Sciatic nerve (tissue), 2 donors: ENCODE measurements at regions not wholly inside any gene's neighbourhood (a gene's known extent, or its start where the extent isn't known, plus 50 kb on each side); places are given as distances from the start of the nearest gene placed in this dataset.
A peak's percentile ranks its signal among the peaks of the same experiment; 100 is the strongest.
"Not testable (repeated sequence)": the region's sequence is repeated elsewhere in the genome, so short reads cannot be mapped to it uniquely, and the experiment has no call there.

Experiments
- ATAC-seq: fragments of 200-7000 bp; cut with Tn5 transposase; one replicate; pipeline ENCODE4 v1.9.1; 2020; ENCODE audit warnings: mild to moderate bottlenecking, moderate library complexity
- DNase-seq: peaks from one replicate; pipeline ENCODE4 v3.0.0-alpha.2; 2020; ENCODE audit warnings: low spot score
- intact Hi-C: fragments of 100-400 bp; cut with DNase I; formaldehyde crosslinking; loops from one replicate; pipeline ENCODE4 v1.14.2; 2022
- donor health status: DM: no; HTN: no; CAD: no.
- donor health status: DM: no; HTN: no; CAD: no.

DNA sequence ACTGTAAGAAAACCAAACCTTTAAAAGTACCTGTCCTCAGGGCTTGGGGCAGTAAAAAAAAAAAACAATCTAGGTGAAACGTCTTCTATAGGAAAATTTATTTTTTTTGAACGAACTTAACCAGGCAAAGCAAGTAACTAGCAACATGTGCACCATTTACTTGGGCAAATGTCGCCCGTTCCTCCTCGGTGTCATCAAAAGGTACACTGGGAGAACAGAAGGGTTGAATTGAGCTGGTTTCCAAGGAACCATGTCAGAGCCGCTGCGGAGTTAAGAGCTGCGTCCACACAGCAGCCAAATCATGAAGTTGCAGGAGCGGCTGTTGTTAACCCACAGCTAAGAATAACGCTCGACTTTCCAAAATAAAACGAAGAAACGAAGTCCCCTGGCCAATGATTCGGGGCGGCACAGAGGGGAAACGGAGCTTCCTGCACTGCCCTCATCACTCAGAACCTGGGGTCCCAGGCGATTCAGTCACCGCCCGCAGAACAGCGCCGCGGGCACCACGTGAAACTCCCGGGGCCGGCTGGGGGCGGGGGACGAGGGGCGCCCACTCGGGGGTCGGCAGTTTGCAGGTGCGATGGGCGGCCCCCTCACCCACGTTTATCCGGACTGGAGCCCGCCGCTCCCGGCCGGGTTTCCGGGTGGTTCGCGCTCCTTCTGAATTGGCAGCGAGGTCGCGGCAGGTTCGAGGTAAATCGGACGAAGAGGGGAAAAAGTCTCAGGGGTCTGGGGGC lies 53.6 kb upstream of the PLGLB1 start:
- DNase-seq: peak; percentile 62
- ATAC-seq, intact Hi-C loops: not testable (repeated sequence)

DNA sequence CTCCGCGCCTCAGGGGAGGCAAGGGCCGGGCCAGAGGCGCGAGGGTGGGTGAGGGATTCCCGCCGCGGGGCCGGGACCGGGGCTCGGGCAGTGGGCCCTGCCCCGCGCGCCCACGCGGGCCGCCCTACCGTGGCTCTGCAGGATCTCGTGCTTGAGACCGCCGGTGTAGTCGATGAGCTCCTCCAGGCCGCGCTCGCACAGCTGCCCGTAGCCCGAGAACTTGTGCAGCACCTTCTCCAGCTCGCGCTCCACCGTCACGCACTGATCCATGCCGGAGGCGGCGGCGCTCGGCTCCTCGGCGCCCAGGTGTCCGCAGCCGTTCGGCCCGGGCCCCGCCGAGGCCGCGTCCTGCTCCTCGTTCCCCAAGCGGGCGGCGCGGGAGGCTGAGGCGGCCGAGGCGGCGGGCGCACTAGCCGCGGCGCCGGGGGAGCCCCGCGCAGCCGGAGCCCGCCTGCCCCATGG lies 54.2 kb upstream of the PLGLB1 start:
- ATAC-seq, intact Hi-C loops: not testable (repeated sequence)
- peak; percentile 66 for DNase-seq

DNA sequence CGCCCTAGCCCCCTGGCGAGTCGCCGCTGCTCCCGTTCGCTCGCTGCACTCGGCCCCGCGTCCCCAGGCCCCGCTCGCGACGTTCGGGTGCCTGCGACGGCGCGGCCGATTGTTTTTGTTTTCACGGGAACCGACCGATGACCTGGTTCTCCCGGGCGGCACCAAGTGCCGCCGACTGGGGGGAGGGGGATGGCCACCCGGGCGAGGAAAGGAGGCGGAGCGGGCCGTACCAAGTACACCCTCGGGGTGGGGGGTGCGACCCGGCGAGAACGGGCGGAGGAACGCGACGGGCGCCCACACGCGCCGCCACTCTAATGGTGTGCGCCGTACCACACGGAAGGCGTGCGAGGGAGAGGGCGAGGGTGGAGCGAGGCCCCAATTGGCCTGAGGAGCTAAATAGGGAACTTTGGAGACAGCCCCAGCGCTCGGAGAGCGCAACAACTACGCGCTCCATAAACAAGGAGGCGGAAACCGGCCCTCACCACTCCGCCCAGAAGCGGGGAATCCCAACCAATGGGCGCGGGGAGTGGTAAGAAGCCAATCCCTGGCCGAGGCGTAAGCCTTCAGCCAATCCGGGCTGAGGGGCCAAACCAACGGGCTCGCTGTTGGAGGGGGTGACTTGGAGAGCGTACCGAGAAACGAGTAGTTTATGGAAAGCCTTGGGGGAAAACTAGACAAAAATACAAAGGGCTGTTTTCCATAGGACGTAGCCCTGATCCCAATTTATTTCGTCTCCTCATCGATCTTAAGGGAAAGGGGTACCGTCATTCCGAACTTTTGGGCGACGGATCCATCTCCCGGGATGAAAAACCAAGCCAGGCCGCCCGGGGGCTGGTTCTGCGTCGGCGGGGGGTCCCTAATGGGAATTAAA lies 54.8 kb upstream of the PLGLB1 start:
- peak; percentile 99 for ATAC-seq
- DNase-seq: peak; percentile 96
- intact Hi-C loops: not testable (repeated sequence)

DNA sequence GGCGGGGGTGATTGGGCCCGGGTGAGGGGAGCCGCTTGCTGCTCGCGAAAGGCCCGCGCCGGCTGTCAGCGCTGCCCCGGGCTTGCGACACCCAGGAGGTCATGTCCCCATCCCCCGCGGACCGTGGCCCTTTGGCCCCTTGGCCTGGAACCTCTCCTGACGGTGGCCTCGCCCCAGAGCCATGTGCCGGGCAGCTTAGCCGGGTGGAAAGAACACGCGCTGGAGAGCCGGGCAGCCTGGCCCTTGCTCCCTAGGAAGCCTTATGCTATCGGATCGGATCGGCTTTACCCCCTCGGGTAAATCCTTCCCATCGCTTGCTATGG lies 55.4 kb upstream of the PLGLB1 start:
- ATAC-seq: peak; percentile 80
- DNase-seq, intact Hi-C loops: not testable (repeated sequence)

DNA sequence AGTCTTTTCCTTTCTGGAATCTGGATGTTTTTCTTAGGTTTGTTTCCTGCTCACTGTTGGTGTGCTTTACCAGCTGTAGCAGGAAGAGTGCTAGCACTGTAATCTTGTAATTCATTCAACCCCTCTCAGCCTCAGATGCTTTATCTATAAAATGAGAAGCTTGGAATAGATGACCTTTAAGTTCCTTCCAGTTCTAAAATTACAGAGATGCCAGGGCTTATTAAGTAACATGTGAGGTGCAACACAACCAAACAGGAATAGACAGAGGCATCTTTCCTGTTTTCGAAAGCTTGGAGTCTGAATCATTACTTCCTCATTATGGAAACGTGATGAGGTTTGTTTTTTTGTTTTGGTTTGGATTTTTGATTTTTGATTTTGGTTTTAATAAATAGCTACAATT lies 60.1 kb upstream of the PLGLB1 start:
- intact Hi-C loops, ATAC-seq: not testable (repeated sequence)

DNA sequence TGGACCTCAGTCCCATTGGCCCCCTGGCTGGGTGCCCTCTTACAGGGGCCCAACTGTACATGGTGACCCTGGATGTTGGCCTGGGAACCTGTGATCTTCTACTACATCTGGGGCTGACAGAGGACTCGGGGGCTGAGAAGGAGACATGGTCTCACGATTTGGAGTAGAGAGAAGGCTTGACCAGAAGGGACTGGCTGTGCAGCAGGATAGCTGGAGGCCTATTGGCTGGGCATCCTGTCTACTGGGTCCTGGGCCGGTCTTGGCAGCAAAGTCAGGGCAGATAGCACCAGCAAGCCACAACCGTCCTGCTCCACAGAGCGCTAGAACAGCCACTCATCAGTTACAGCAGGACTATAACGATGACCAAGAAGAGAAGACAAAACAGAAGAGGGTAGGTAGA lies 66.4 kb upstream of the PLGLB1 start:
- ATAC-seq, DNase-seq, intact Hi-C loops: not testable (repeated sequence)

More for the DNA sequence above, 60.1 kb upstream of the PLGLB1 start:
- DNase-seq: not testable (repeated sequence)

DNA sequence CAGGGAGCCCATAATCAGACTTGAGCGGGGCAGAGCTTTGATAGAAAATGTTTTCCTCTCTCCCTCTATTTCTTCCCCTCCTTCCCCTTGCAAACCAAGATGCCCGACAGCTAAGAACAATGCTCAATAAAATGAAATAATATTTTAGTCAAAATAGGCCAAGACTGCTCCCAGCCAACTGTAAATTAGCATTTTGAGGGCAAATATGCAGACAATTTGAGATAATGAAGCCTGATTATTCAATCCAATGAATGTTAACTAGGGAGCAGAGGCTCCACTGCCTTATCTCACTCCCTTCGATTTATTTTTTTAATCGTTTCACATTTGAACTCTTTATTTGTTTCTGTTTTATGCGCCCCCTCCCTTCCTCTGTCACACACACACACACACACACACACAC lies 67.8 kb upstream of the PLGLB1 start:
- DNase-seq, ATAC-seq, intact Hi-C loops: not testable (repeated sequence)

DNA sequence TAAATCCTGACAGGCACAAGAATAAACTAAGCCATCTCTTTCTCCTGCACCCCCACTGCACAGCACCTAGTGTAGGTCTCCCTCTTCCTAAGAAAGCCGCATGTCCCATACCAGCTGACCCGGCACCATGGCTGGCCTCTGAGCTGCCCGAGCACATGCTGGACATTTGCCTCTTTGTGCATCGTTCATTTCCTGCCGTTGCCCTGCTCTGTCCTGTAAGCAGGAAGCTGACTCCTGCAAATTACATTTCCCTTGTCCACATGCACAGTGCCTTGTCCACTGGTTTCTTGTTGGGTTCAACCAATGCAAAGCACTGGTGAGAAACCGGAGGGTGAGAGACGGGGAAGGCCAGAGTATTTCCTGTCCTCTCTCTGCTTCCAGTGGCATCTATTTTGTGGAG lies 71.6 kb upstream of the PLGLB1 start:
- ATAC-seq, DNase-seq, intact Hi-C loops: not testable (repeated sequence)

DNA sequence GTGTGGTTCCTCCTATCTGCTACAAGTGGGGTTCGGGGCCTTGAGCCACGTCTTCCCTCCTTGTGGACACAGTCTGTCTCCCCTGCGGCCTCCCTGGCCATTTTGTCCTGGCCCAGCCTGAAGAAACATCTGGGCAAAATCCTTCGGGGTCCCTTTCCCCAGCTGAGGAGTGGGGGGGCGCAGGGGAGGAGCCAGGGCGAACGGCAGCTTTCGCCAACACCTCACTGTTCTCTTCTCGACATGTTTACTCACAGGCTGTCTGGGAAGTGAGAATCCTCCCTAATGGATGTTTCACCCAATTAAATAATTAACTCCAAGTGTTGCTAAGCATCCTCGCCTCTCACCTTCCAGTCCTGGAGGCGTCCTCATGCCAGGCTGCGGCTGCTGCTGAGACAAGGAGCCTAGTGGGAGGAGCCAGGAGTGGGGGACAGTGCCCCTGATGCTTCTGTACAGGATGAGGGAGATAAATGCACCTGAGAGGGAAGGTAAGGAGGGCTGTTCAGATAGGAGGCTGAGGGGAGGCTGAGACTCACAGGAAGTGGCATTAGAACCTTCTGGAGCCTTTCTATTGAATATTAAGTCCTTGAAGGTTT lies 72.4 kb upstream of the PLGLB1 start:
- DNase-seq, intact Hi-C loops, ATAC-seq: not testable (repeated sequence)

DNA sequence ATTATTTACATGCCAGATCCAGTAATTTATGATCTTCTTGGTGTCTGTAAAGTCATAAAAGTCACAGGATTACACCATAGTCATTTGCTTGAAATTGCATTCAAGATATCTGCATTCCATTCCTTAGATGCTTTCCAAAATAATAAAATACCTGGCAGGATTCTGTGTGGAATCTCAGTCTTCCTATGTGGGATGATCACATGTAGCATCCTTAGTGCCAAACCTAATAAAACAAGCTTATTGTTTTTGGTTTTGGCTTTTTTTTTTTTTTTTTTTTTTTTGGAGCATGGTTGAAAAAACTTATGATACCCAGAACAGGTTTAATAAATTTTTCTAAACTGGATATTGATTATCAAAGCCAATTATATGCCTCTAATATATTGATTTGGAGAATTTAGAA lies 74.2 kb upstream of the PLGLB1 start:
- intact Hi-C loops, ATAC-seq, DNase-seq: not testable (repeated sequence)

DNA sequence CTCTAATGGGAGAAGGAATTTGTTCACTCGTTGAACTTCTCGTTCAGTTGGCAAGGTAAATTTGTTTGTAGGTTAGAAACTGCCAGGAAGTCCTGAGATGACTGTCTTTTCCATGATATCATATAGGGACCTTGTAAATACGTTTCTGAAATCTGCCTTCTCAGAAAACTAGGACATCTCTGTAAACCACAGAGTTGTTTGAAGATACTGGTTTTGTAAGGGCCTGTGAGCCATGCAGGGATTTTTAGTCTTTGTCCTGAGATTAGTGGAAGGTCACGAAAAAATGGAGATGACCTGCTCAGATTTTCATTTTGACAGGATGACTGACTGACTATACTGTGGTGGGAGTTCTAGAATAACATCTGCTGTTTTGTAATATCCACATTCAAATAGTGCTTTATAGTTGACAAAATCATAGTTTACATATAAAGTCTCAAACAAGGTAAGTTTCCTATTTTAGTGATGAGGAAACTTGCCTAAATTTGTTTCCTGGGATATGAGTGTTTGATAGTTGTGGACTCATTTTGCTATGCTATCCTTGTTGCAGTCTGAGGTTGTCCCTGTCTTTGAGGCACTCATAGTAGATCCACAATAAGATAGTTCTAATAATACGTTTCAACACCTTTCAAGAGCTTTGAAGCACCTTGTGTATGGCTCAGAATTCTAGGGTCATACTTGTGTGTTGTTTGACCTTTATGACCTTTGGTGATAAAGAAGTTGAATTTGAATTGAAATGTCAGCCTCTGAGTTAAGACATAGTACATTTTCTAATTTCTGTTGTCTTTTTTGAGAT lies 107.3 kb upstream of the PLGLB1 start:
- DNase-seq, intact Hi-C loops, ATAC-seq: not testable (repeated sequence)

DNA sequence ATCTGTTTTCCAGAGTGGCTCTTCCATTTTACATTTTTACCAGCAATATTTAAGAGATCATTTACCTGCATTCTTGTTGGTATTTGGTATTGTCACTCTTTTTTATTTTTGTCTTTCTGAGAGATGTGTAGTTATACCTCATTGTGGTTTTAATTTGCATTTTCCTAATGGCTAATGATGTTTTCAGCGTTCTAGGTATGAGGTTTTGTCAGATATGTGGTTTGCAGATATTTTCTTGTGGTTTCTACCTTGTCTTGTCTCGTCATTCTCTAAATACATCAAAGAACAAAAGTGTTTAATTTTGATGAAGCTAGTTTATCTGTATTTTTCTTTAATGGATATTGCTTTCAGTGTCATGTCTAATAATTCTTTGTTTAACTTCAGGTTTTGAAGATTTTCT lies 110.9 kb upstream of the PLGLB1 start:
- intact Hi-C loops, DNase-seq, ATAC-seq: not testable (repeated sequence)

DNA sequence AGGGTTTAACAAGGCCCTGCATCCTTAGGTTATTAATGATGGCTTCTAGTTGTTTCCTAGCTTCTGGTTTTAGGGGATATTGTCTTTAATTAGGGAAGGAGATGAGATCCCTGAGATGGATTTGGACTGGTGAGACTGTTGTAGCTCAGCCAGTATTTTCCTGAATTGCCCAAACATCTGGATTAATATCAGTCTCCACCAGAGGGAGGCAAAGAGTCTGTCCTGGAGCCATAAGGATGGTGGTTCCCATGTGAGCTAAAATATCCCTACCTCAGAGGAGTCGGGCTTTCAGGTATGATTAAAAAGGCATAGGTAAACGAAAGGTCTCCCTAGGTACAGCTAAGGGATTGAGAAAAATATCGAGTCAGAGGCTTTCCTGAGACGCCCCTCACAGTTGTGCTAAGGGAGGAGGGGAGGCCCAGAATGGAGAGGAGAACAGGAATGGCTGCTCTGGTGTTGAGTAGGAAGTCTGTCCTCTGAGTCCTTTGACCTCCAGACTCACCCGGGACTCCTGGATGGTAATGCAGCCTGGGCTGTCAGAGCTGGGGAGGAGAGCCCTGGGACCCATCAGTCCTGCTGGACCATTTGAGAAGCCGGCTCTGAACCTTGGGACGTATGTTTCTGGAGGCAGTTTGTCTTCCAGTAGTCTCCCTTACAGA lies 130.3 kb upstream of the PLGLB1 start:
- intact Hi-C loops, DNase-seq, ATAC-seq: not testable (repeated sequence)

DNA sequence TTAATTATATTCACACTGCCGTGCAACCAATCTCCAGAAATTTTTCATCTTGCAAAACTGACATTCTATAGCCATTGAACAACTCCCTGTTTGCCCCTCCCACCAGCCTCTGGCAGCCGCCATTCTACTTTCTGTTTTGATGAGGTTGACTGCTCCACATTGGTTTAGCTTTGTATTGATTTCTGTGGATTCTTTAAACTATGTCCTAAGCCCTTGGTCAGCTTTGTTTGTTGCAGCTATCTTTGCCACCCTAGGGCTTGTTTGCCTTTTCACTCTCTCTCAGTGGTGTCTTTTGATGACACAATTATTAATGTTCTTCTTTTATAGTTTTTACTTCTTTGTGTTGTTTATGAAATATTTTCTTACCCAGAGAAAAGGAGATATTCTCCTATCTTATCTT lies 152.8 kb upstream of the PLGLB1 start:
- ATAC-seq, intact Hi-C loops, DNase-seq: not testable (repeated sequence)

DNA sequence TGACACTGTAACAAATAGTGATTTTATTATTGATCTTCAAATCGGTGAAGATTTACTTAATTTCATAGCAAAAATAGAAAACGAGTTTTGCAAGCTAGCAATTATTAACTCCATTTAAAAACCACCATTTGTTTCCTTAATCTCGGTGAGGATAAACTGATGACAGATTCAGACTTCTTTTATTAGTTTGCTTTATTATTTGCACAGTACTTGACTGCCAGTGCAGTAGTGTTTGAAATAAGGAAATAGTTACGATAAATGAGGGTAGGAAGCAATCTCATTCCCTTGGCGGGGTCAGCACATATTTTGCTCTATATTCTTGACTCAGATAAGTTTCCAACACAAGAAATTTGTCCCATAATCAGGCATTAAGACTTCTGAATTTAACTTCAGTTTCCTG lies 161.7 kb upstream of the PLGLB1 start:
- DNase-seq, intact Hi-C loops: not testable (repeated sequence)

DNA sequence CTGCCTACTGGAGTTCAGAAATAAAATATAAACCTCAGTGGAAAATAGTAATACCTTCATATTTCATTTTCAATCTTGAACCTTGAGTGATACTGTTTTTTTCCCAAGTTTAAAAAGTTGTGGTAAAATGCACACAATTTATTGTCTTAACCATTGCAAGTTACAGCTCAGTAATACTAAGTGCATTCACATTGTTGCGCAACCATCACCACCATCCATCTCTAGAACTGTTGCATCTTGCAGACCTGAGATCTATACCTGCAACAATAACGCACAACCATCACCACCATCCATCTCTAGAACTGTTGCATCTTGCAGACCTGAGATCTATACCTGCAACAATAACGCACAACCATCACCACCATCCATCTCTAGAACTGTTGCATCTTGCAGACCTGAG lies 162.6 kb upstream of the PLGLB1 start:
- intact Hi-C loops, DNase-seq, ATAC-seq: not testable (repeated sequence)

More for the DNA sequence above, 161.7 kb upstream of the PLGLB1 start:
- not testable (repeated sequence) for ATAC-seq

DNA sequence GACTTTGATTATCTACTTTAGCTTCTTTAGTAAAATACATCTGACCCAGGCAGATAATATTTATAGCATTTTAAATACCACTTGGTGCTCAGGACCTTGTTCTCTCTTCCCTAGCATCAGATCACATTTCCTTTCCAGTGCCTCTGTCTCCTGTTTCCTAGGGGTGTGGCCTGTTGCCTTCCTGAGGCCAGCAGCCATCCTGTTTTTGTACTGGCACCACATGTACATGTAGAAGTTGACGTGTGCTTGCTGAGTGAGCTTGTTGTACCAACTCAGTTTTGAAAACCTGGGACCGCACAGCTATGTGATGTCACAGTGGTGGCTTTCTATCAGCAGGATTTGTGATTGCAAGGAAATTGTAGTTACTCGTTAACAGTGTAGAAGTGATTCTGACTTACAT lies 167.6 kb upstream of the PLGLB1 start:
- intact Hi-C loops, DNase-seq, ATAC-seq: not testable (repeated sequence)

DNA sequence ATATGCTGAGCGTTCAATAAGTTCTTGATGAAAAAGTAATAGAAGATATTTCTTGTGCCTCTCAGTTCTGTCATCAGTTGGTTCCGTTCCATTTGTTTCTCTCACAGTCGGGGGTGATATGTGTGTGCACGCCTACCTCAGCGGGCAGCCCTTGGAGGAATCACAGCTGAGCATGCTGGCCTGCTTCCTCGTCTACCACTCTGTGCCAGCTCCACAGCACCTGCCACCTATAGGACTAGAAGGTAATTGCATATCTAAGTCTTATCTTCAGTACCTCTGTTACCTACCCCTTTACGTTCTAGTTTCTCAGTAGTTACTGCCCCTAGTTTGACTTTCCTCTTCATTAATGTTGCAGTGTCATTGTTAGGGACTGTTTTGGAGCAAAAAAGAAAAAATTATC lies 171.7 kb upstream of the PLGLB1 start:
- ATAC-seq, intact Hi-C loops, DNase-seq: not testable (repeated sequence)
